ENCODE measurements at regions not wholly inside any gene's neighbourhood (a gene's known extent, or its start where the extent isn't known, plus 50 kb on each side); places are given as distances from the start of the nearest gene placed in this dataset.

DNA sequence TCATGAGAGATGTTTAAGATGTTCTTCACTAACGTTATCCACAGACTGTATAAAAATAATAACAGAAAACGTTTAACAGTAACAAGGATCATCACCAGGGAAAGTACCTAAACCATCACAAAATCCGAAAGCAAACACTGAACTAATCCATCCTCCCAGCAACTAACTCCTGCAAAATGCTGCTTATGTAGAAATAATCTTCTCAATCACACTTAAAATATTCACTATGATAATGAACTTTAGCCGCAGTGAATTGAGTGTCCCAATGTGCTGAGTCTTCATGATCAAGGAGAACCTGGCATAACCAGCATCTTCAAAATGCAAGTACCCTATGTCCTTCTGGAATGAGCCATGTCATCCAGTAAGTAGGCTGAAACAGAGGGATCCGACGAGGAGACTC is 166.1 kb downstream of the LTN1 start:
- TF ChIP-seq, protein P1, sequence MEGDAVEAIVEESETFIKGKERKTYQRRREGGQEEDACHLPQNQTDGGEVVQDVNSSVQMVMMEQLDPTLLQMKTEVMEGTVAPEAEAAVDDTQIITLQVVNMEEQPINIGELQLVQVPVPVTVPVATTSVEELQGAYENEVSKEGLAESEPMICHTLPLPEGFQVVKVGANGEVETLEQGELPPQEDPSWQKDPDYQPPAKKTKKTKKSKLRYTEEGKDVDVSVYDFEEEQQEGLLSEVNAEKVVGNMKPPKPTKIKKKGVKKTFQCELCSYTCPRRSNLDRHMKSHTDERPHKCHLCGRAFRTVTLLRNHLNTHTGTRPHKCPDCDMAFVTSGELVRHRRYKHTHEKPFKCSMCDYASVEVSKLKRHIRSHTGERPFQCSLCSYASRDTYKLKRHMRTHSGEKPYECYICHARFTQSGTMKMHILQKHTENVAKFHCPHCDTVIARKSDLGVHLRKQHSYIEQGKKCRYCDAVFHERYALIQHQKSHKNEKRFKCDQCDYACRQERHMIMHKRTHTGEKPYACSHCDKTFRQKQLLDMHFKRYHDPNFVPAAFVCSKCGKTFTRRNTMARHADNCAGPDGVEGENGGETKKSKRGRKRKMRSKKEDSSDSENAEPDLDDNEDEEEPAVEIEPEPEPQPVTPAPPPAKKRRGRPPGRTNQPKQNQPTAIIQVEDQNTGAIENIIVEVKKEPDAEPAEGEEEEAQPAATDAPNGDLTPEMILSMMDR (IDR thresholded peaks at IDR 0.05), result no peak
- no peak for TF ChIP-seq POLR2A (IDR thresholded peaks at IDR 0.05)

All from uterus (tissue), 2 donors.